PC-9 (cell line): ENCODE measurements at regions not wholly inside any gene's neighbourhood (a gene's known extent, or its start where the extent isn't known, plus 50 kb on each side); places are given as distances from the start of the nearest gene placed in this dataset.

Experiments used
- EZH2 ChIP-seq: fragments of 200-600 bp; sonication (generic); IDR thresholded peaks from 2 replicates; pipeline ENCODE4 v1.8.0; 2017; ENCODE audit warnings: antibody characterized with exemption, low read depth
- TF ChIP-seq, protein P1 (sequence below): fragments of 200-600 bp; sonication (generic); conservative IDR thresholded peaks from 2 replicates; pipeline ENCODE4 v1.6.1; 2017; ENCODE audit warnings: mixed run types, antibody characterized with exemption, mild to moderate bottlenecking, moderate library complexity

DNA sequence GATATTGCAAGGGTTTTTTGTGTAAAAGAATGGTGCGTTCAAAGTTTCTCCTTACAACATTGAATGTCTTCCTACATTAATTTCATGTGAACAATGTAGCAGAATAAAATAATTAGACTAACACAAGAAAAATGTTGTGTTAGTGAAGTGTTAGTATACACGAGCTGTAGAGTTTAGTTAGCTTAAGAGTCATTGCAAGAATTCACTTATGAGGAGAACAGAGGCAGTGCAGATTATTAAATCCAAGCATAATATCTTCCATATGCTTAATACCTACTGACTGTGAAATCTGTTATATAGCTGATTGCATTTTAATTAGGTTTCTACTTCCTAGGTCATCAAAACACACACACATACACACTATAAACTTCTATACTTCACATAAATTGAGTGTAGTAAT, 959.0 kb downstream of the FAT4 start:
- TF ChIP-seq, protein P1, sequence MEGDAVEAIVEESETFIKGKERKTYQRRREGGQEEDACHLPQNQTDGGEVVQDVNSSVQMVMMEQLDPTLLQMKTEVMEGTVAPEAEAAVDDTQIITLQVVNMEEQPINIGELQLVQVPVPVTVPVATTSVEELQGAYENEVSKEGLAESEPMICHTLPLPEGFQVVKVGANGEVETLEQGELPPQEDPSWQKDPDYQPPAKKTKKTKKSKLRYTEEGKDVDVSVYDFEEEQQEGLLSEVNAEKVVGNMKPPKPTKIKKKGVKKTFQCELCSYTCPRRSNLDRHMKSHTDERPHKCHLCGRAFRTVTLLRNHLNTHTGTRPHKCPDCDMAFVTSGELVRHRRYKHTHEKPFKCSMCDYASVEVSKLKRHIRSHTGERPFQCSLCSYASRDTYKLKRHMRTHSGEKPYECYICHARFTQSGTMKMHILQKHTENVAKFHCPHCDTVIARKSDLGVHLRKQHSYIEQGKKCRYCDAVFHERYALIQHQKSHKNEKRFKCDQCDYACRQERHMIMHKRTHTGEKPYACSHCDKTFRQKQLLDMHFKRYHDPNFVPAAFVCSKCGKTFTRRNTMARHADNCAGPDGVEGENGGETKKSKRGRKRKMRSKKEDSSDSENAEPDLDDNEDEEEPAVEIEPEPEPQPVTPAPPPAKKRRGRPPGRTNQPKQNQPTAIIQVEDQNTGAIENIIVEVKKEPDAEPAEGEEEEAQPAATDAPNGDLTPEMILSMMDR = no peak
- no peak for TF ChIP-seq EZH2
